ENCODE measurements at regions not wholly inside any gene's neighbourhood (a gene's known extent, or its start where the extent isn't known, plus 50 kb on each side); places are given as distances from the start of the nearest gene placed in this dataset.

- no peak for TF ChIP-seq CTCF (tag by site-specific recombination; IDR thresholded peaks at IDR 0.05)
- TF ChIP-seq ZNF707 (tag by site-specific recombination; IDR thresholded peaks at IDR 0.05): no peak
These were observed 161.6 kb upstream of the CCDC68 start for GRCh38 chr18:55120896-55121295.

All from HEK293 (cell line).